ENCODE measurements at regions not wholly inside any gene's neighbourhood (a gene's known extent, or its start where the extent isn't known, plus 50 kb on each side); places are given as distances from the start of the nearest gene placed in this dataset.
"Not testable (repeated sequence)": the region's sequence is repeated elsewhere in the genome, so short reads cannot be mapped to it uniquely, and the experiment has no call there.

GRCh38 chr11:42840860-42841259 lies 470.9 kb upstream of the API5 start:
- DNase-seq: no peak
- Histone ChIP-seq H3K4me1 (ENCODE audit: control insufficient read depth, insufficient read depth, low read length) (no peaks in the 10 kb centered on the region), H3K27me3 (ENCODE audit: control insufficient read depth, insufficient read depth, low read length) (no peaks in the 10 kb centered on the region), H3K27ac (ENCODE audit: low read length) (no peak overlapping the region), H3K4me3 (ENCODE audit: low read length) (no peak overlapping the region), H3K9me3 (replicated peaks; ENCODE audit: control insufficient read depth, low read depth, low read length) (no peaks in the 10 kb centered on the region), H3K36me3 (ENCODE audit: control insufficient read depth, insufficient read depth, low read length) (no peaks in the 10 kb centered on the region)
- no CpG with 5 or more reads among the region's 2 CpGs for WGBS (ENCODE audit: insufficient coverage)

DNA sequence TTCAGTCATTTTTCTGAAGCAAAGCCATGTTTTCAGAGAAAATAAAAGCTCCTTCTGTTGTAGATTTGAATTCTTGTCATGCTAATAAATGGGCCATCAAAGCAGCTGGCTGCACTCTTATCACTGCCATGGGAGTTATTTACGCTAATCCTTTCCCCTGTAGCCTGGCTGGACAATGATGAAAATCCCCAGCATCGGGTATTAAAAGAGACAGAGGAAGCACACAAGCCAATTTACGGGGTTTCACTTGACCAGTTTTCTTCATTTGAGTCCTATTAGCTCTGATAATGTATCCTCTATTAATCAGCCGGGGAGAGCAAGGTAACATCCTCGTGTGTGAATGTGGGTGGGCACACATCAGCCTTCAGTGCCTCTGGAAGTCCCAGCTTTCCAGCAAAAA lies 470.2 kb upstream of the API5 start:
- 40% methylated on average over 1 of the region's 5 CpGs for WGBS (ENCODE audit: insufficient coverage)
- no peak overlapping the region for H3K4me3 ChIP-seq (ENCODE audit: low read length)
- H3K4me1 ChIP-seq (ENCODE audit: control insufficient read depth, insufficient read depth, low read length): no peaks in the 10 kb centered on the region
- H3K9me3 ChIP-seq (replicated peaks; ENCODE audit: control insufficient read depth, low read depth, low read length): no peaks in the 10 kb centered on the region
- DNase-seq: no peak
- no peak overlapping the region for H3K27ac ChIP-seq (ENCODE audit: low read length)
- no peaks in the 10 kb centered on the region for H3K36me3 ChIP-seq (ENCODE audit: control insufficient read depth, insufficient read depth, low read length)
- H3K27me3 ChIP-seq (ENCODE audit: control insufficient read depth, insufficient read depth, low read length): no peaks in the 10 kb centered on the region

DNA sequence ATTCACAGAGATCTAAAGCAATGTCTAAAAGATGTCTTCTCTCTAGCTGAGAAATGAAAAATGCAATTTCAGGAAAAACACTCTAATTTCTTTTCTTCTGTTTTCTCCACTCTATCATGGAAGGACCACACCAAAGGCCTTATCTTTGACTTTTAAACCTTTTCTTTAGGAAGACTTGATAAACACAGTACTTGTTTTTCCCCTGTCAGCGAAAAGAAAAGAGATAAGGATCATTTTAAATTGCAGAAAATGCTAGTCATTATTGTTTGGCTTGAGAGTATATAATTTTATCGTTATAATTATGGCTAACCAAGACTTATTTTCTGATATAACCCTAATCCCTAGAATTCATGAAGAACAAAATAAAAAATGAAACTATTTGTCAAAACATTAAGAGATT lies 462.4 kb upstream of the API5 start:
- DNase-seq: no peak
- Histone ChIP-seq H3K9me3 (replicated peaks; ENCODE audit: control insufficient read depth, low read depth, low read length) (no peaks in the 10 kb centered on the region), H3K27ac (ENCODE audit: low read length) (no peak overlapping the region), H3K27me3 (ENCODE audit: control insufficient read depth, insufficient read depth, low read length) (no peaks in the 10 kb centered on the region), H3K4me3 (ENCODE audit: low read length) (no peak overlapping the region), H3K36me3 (ENCODE audit: control insufficient read depth, insufficient read depth, low read length) (no peaks in the 10 kb centered on the region), H3K4me1 (ENCODE audit: control insufficient read depth, insufficient read depth, low read length) (no peaks in the 10 kb centered on the region)
- no CpG with 5 or more reads among the region's 2 CpGs for WGBS (ENCODE audit: insufficient coverage)

DNA sequence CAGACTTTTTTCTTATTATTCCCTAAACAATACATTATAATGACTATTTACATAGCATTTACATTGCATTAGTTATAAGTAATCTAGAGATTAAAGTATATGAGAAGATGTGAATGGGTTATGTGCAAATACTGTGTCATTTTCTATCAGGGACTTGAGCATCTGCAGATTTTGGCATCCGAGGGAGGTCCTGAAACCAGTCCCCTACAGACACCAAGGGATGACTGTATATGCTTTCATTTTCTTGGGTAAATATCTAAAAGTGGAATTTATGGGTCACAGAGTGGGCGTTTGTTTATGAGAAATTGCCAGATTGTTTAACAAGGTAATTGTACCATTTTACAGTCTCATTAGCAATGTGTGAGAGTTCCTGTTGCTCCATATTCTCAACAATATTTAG lies 454.5 kb upstream of the API5 start:
- H3K4me3 ChIP-seq (ENCODE audit: low read length): no peak overlapping the region
- H3K9me3 ChIP-seq (replicated peaks; ENCODE audit: control insufficient read depth, low read depth, low read length): no peaks in the 10 kb centered on the region
- no peaks in the 10 kb centered on the region for H3K27me3 ChIP-seq (ENCODE audit: control insufficient read depth, insufficient read depth, low read length)
- H3K36me3 ChIP-seq (ENCODE audit: control insufficient read depth, insufficient read depth, low read length): no peaks in the 10 kb centered on the region
- no peak for DNase-seq
- H3K4me1 ChIP-seq (ENCODE audit: control insufficient read depth, insufficient read depth, low read length): no peaks in the 10 kb centered on the region
- WGBS (ENCODE audit: insufficient coverage): no CpG with 5 or more reads among the region's 2 CpGs
- H3K27ac ChIP-seq (ENCODE audit: low read length): no peak overlapping the region

DNA sequence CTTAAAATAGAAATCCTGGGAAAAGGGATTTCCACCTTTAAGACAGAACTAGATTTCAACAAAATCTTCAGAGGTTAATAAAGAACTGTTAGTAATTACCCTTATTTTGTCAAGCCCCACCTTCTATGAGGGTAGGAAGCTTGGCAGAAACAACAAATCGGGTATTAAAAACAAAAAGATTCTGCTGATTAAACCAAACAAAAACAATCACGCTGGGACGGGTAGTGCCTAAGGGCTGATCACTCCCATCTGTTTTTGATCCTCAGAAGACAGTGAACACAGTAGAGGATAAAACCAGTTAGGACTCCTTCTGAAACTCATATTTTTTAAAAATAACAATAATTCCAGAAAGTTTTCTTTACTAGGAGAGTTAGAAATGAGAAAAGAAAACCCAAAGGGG lies 441.3 kb upstream of the API5 start:
- Histone ChIP-seq H3K36me3 (ENCODE audit: control insufficient read depth, insufficient read depth, low read length) (no peaks in the 10 kb centered on the region), H3K4me1 (ENCODE audit: control insufficient read depth, insufficient read depth, low read length) (no peaks in the 10 kb centered on the region), H3K27ac (ENCODE audit: low read length) (no peak overlapping the region), H3K4me3 (ENCODE audit: low read length) (no peak overlapping the region), H3K27me3 (ENCODE audit: control insufficient read depth, insufficient read depth, low read length) (no peaks in the 10 kb centered on the region), H3K9me3 (replicated peaks; ENCODE audit: control insufficient read depth, low read depth, low read length) (no peaks in the 10 kb centered on the region)
- no CpG with 5 or more reads among the region's 3 CpGs for WGBS (ENCODE audit: insufficient coverage)
- no peak for DNase-seq

- H3K9me3 ChIP-seq (replicated peaks; ENCODE audit: control insufficient read depth, low read depth, low read length): not testable (repeated sequence)
- 91% methylated on average over 18 of the region's 23 CpGs for WGBS (ENCODE audit: insufficient coverage)
Measured at GRCh38 chr11:42873800-42874405, 437.9 kb upstream of the API5 start.

DNA sequence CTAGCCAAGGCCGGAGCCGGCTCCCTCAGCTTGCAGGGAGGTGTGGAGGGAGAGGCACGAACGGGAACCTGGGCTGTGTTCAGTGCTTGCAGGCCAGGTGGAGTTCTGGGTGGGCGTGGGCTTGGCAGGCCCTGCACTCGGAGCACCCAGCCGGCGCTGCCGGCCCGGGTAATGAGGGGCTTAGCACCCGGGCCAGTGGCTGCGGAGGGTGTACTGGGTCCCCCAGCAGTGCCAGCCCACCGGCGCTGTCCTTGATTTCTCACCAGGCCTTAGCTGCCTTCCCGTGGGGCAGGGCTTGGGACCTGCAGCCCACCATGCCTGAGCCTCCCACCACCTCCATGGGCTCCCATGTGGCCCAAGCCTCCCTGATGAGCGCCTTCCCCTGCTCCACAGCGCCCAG lies 430.5 kb upstream of the API5 start:
- H3K9me3 ChIP-seq (replicated peaks; ENCODE audit: control insufficient read depth, low read depth, low read length); H3K27me3 ChIP-seq (ENCODE audit: control insufficient read depth, insufficient read depth, low read length); H3K36me3 ChIP-seq (ENCODE audit: control insufficient read depth, insufficient read depth, low read length); H3K27ac ChIP-seq (ENCODE audit: low read length); H3K4me3 ChIP-seq (ENCODE audit: low read length); H3K4me1 ChIP-seq (ENCODE audit: control insufficient read depth, insufficient read depth, low read length); DNase-seq: not testable (repeated sequence)
- 86% methylated on average over 16 of the region's 17 CpGs for WGBS (ENCODE audit: insufficient coverage)

More at GRCh38 chr11:42873800-42874405, 437.9 kb upstream of the API5 start:
- not testable (repeated sequence) for H3K4me3 ChIP-seq (ENCODE audit: low read length); H3K27me3 ChIP-seq (ENCODE audit: control insufficient read depth, insufficient read depth, low read length); H3K27ac ChIP-seq (ENCODE audit: low read length); DNase-seq; H3K4me1 ChIP-seq (ENCODE audit: control insufficient read depth, insufficient read depth, low read length); H3K36me3 ChIP-seq (ENCODE audit: control insufficient read depth, insufficient read depth, low read length)

DNA sequence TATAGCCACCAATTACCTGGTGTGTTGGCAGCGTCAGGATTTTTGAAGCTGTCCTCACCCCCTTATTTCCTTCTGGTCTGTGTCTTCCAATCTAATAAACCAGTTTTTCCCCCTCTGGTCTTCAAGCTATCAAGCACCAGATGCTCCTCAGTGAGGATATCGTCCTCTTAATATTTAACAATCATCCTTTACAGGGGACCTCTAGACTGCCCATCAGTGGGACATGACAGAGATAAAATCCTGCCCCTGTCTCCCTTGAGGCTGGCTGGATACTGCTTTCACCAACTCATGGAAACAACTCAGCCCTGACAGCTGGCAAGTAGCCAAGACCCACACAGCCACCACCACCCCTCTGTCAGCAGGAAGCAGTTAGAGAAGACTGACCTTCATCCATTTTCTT lies 421.0 kb upstream of the API5 start:
- H3K36me3 ChIP-seq (ENCODE audit: control insufficient read depth, insufficient read depth, low read length): no peaks in the 10 kb centered on the region
- no peaks in the 10 kb centered on the region for H3K4me1 ChIP-seq (ENCODE audit: control insufficient read depth, insufficient read depth, low read length)
- no peaks in the 10 kb centered on the region for H3K9me3 ChIP-seq (replicated peaks; ENCODE audit: control insufficient read depth, low read depth, low read length)
- H3K27ac ChIP-seq (ENCODE audit: low read length): no peak overlapping the region
- no peak for DNase-seq
- WGBS (ENCODE audit: insufficient coverage): 40% methylated on average over 2 of the region's 2 CpGs
- H3K4me3 ChIP-seq (ENCODE audit: low read length): no peak overlapping the region
- no peaks in the 10 kb centered on the region for H3K27me3 ChIP-seq (ENCODE audit: control insufficient read depth, insufficient read depth, low read length)

DNA sequence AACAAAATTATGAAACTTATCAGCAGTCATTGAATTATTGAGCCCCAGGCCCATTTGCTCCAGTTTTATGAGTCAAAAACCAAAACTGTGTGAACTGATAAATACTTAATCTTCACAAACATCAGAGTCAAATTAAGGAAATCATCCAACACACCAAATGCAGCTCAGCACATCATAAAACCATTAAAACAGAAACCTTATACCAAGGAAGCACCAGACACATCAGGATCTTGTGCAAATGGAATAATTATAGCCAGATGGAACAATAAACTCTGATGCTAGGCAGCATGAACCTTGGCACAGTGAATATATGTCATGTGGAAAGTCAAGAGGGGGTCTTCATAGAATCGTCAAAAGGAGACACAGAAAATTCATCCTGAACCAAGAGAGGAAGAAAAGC lies 410.7 kb upstream of the API5 start:
- no peaks in the 10 kb centered on the region for H3K27me3 ChIP-seq (ENCODE audit: control insufficient read depth, insufficient read depth, low read length)
- peaks cover 6% of the 10 kb centered on the region for H3K9me3 ChIP-seq (replicated peaks; ENCODE audit: control insufficient read depth, low read depth, low read length)
- H3K4me3 ChIP-seq (ENCODE audit: low read length): no peak overlapping the region
- no peaks in the 10 kb centered on the region for H3K4me1 ChIP-seq (ENCODE audit: control insufficient read depth, insufficient read depth, low read length)
- WGBS (ENCODE audit: insufficient coverage): no CpG with 5 or more reads among the region's 1 CpG
- no peak for DNase-seq
- H3K36me3 ChIP-seq (ENCODE audit: control insufficient read depth, insufficient read depth, low read length): no peaks in the 10 kb centered on the region
- H3K27ac ChIP-seq (ENCODE audit: low read length): no peak overlapping the region

GRCh38 chr11:42906226-42906625 lies 405.6 kb upstream of the API5 start:
- no peaks in the 10 kb centered on the region for H3K27me3 ChIP-seq (ENCODE audit: control insufficient read depth, insufficient read depth, low read length)
- no peak for DNase-seq
- no peak overlapping the region for H3K27ac ChIP-seq (ENCODE audit: low read length)
- H3K36me3 ChIP-seq (ENCODE audit: control insufficient read depth, insufficient read depth, low read length): no peaks in the 10 kb centered on the region
- no peaks in the 10 kb centered on the region for H3K4me1 ChIP-seq (ENCODE audit: control insufficient read depth, insufficient read depth, low read length)
- 73% methylated on average over 4 of the region's 7 CpGs for WGBS (ENCODE audit: insufficient coverage)
- peaks cover 17% of the 10 kb centered on the region for H3K9me3 ChIP-seq (replicated peaks; ENCODE audit: control insufficient read depth, low read depth, low read length)
- H3K4me3 ChIP-seq (ENCODE audit: low read length): no peak overlapping the region

GRCh38 chr11:42913731-42914130 lies 398.1 kb upstream of the API5 start:
- no peaks in the 10 kb centered on the region for H3K36me3 ChIP-seq (ENCODE audit: control insufficient read depth, insufficient read depth, low read length)
- H3K27me3 ChIP-seq (ENCODE audit: control insufficient read depth, insufficient read depth, low read length): no peaks in the 10 kb centered on the region
- H3K9me3 ChIP-seq (replicated peaks; ENCODE audit: control insufficient read depth, low read depth, low read length): peaks cover 9% of the 10 kb centered on the region
- H3K4me3 ChIP-seq (ENCODE audit: low read length): no peak overlapping the region
- no peaks in the 10 kb centered on the region for H3K4me1 ChIP-seq (ENCODE audit: control insufficient read depth, insufficient read depth, low read length)
- no CpG with 5 or more reads among the region's 2 CpGs for WGBS (ENCODE audit: insufficient coverage)
- no peak for DNase-seq
- H3K27ac ChIP-seq (ENCODE audit: low read length): no peak overlapping the region

Data from muscle of leg (tissue), 3 donors.